Osteoblast (primary cell): ENCODE measurements at regions not wholly inside any gene's neighbourhood (a gene's known extent, or its start where the extent isn't known, plus 50 kb on each side); places are given as distances from the start of the nearest gene placed in this dataset.

Experiments used
- DNase-seq: peaks from one replicate; pipeline ENCODE4 v3.0.0; 2011; ENCODE audit warnings: low spot score, mixed read lengths; ENCODE audit not compliant: insufficient read length; ENCODE audit errors: missing footprints
- H2AFZ ChIP-seq: 2 replicates; pipeline ENCODE4 v1.6.0; 2011; ENCODE audit warnings: mild to moderate bottlenecking, low read length
- H3K27ac ChIP-seq: 2 replicates; pipeline ENCODE4 v1.5.1; 2011; ENCODE audit warnings: mild to moderate bottlenecking, low read depth, low read length, moderate library complexity
- H3K27me3 ChIP-seq: 2 replicates; pipeline ENCODE4 v1.6.0; 2012; ENCODE audit warnings: mild to moderate bottlenecking, control low read depth, inconsistent platforms, low read length, moderate library complexity; ENCODE audit not compliant: insufficient read depth
- H3K36me3 ChIP-seq: 2 replicates; pipeline ENCODE4 v1.5.1; 2011; ENCODE audit warnings: mild to moderate bottlenecking, low read length, control low read depth, moderate library complexity; ENCODE audit not compliant: insufficient read depth
- H3K4me1 ChIP-seq: 2 replicates; pipeline ENCODE4 v1.5.1; 2011; ENCODE audit warnings: mild to moderate bottlenecking, low read length, control low read depth, moderate library complexity; ENCODE audit not compliant: insufficient read depth
- H3K4me2 ChIP-seq: 2 replicates; pipeline ENCODE4 v1.6.0; 2011; ENCODE audit warnings: mild to moderate bottlenecking, low read length; ENCODE audit not compliant: insufficient read depth
- H3K4me3 ChIP-seq: fragments of 200-600 bp; sonication (generic); 3 replicates; pipeline ENCODE4 v1.5.1; 2012; ENCODE audit warnings: mild to moderate bottlenecking, low read length, inconsistent platforms; ENCODE audit not compliant: insufficient read depth
- H3K79me2 ChIP-seq: 2 replicates; pipeline ENCODE4 v1.6.0; 2012; ENCODE audit warnings: mild to moderate bottlenecking, low read length, control low read depth, inconsistent platforms; ENCODE audit not compliant: insufficient read depth
- H3K9me3 ChIP-seq: 2 replicates; pipeline ENCODE4 v1.5.1; 2011; ENCODE audit warnings: low read depth, low read length, control low read depth
- H4K20me1 ChIP-seq: 2 replicates; pipeline ENCODE4 v1.6.0; 2012; ENCODE audit warnings: mild to moderate bottlenecking, low read length, control low read depth; ENCODE audit not compliant: insufficient read depth
- TF ChIP-seq, protein P1 (sequence below): IDR thresholded peaks from 2 replicates; pipeline ENCODE4 v1.5.1; 2011; ENCODE audit warnings: mild to moderate bottlenecking, low read depth, low read length, moderate library complexity; ENCODE audit errors: extremely low read depth

DNA sequence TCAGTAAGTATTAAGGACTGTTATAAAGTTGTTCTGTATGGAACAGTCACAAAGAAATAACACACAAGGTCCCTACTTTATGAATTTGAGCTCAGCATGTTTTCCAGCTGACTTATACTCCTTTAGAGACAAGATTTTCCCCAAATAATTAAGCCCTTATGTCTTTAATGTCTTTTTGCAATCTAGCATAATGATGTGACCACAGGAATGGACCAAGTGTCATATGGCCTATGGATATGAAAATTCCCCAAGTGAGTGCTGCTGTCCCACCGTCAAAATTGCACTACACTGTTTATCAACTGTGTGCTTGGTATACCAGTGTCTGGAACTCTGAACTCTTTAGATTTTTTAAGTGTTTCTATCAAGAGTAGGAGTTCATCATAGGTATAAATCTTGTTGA, 369.6 kb downstream of the PID1 start:
- H3K36me3 ChIP-seq, result no peaks in the 10 kb centered on the region
- no peak overlapping the region for H3K4me3 ChIP-seq
- no peak overlapping the region for H3K27ac ChIP-seq
- no peaks in the 10 kb centered on the region for H3K27me3 ChIP-seq
- no peaks in the 10 kb centered on the region for H3K79me2 ChIP-seq
- no peak for DNase-seq
- H3K4me2 ChIP-seq, result no peak overlapping the region
- no peaks in the 10 kb centered on the region for H3K9me3 ChIP-seq
- no peaks in the 10 kb centered on the region for H4K20me1 ChIP-seq
- no peak overlapping the region for H2AFZ ChIP-seq
- H3K4me1 ChIP-seq, result no peaks in the 10 kb centered on the region
- TF ChIP-seq, protein P1, sequence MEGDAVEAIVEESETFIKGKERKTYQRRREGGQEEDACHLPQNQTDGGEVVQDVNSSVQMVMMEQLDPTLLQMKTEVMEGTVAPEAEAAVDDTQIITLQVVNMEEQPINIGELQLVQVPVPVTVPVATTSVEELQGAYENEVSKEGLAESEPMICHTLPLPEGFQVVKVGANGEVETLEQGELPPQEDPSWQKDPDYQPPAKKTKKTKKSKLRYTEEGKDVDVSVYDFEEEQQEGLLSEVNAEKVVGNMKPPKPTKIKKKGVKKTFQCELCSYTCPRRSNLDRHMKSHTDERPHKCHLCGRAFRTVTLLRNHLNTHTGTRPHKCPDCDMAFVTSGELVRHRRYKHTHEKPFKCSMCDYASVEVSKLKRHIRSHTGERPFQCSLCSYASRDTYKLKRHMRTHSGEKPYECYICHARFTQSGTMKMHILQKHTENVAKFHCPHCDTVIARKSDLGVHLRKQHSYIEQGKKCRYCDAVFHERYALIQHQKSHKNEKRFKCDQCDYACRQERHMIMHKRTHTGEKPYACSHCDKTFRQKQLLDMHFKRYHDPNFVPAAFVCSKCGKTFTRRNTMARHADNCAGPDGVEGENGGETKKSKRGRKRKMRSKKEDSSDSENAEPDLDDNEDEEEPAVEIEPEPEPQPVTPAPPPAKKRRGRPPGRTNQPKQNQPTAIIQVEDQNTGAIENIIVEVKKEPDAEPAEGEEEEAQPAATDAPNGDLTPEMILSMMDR, result no peak

DNA sequence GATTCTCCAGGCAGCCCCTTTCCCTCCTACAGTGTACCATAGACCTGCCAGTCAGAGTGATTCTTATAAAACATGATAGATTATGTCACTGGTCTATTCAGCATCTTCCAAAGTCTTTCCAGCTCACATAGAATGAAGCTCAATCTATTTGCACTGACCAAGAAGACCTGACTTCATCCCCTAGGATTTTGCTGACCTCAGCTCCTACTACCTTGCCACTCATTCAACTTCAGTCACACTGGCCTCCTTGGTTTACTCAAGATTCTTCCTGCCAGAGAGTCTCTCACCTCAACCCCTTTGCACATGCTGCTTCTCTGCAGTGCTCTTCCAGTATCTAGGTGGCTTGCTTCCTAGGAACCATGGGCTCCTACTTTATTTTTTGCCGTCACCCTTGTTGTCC, 392.9 kb downstream of the PID1 start:
- Histone ChIP-seq H2AFZ (no peak overlapping the region), H3K36me3 (no peaks in the 10 kb centered on the region), H3K79me2 (no peaks in the 10 kb centered on the region), H4K20me1 (no peaks in the 10 kb centered on the region), H3K27me3 (no peaks in the 10 kb centered on the region), H3K27ac (no peak overlapping the region), H3K4me1 (no peaks in the 10 kb centered on the region), H3K9me3 (no peaks in the 10 kb centered on the region), H3K4me3 (no peak overlapping the region), H3K4me2 (no peak overlapping the region)
- DNase-seq, result no peak
- TF ChIP-seq, protein P1, result no peak

DNA sequence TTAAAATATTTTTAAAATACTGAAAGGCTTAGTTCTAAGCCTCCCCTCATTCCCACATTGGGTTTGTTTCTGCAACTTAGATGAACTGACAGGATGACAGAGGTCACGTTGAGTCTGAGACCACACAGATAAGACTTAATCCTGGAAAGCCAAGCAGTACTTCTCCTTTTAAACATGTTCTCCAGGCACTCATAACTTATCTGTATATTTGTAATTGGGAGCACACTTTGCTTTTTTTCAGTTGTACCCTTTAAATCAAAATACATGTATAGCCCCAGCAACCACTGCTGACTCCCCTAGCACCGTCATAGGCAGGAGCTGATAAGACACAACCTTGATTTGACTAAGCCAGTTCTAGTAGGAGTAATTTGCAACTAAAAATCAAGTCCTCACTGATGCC, 394.8 kb downstream of the PID1 start:
- Histone ChIP-seq H2AFZ (no peak overlapping the region), H3K4me1 (no peaks in the 10 kb centered on the region), H3K79me2 (no peaks in the 10 kb centered on the region), H3K9me3 (no peaks in the 10 kb centered on the region), H3K4me2 (no peak overlapping the region), H3K36me3 (no peaks in the 10 kb centered on the region), H3K27ac (no peak overlapping the region), H4K20me1 (no peaks in the 10 kb centered on the region), H3K4me3 (no peak overlapping the region), H3K27me3 (no peaks in the 10 kb centered on the region)
- no peak for DNase-seq
- TF ChIP-seq, protein P1, result no peak

DNA sequence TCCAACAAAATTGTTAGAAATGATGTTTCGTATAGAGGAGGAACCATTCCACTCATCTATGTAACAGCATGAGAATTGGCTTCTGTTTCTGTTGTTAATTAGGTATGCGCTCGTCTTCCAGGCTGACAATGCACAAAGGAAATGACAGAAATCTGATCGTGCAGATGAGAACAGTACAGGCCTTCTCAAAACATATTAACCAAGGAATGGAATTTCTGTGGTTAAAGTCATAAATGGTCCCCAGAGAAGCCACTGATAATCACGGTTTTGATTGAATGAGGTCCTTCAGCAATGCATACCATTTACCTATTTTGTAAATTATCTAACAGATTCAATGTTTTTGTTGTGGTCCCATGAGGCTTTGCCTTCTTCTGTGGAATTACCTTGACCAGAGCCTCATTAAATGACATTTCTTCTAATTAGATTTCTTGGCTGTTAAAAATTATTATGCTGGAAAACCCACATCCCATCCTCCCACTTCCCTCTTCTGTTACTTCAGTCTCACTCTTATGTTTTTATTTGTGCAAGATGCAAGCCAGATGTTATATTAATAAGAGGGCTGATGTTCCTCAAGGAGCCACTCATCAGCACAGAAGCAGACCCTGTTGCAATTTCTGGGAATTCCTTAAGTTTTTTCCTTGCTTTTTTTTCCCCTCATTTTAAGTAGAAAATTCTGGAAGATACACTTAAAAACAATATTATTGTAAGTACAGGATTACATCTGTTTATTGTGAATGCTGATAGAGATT, 395.8 kb downstream of the PID1 start:
- H3K79me2 ChIP-seq, result no peaks in the 10 kb centered on the region
- H4K20me1 ChIP-seq, result no peaks in the 10 kb centered on the region
- H3K27me3 ChIP-seq, result no peaks in the 10 kb centered on the region
- no peaks in the 10 kb centered on the region for H3K4me1 ChIP-seq
- DNase-seq, result no peak
- no peaks in the 10 kb centered on the region for H3K36me3 ChIP-seq
- no peaks in the 10 kb centered on the region for H3K9me3 ChIP-seq
- H2AFZ ChIP-seq, result no peak overlapping the region
- H3K27ac ChIP-seq, result no peak overlapping the region
- H3K4me2 ChIP-seq, result no peak overlapping the region
- no peak overlapping the region for H3K4me3 ChIP-seq
- TF ChIP-seq, protein P1, result no peak
